Neural progenitor cell (in vitro differentiated cells): ENCODE measurements at regions not wholly inside any gene's neighbourhood (a gene's known extent, or its start where the extent isn't known, plus 50 kb on each side); places are given as distances from the start of the nearest gene placed in this dataset.

Experiments
- EZH2 ChIP-seq: fragments of 200-600 bp; sonication (generic); IDR thresholded peaks from 2 replicates; pipeline ENCODE4 v1.6.1; 2017; ENCODE audit warnings: antibody characterized with exemption, mild to moderate bottlenecking, moderate library complexity
- TF ChIP-seq, protein P1 (sequence below): fragments of 200-600 bp; sonication (generic); IDR thresholded peaks from 2 replicates; pipeline ENCODE4 v1.5.1; 2017; ENCODE audit warnings: antibody characterized with exemption, mild to moderate bottlenecking

DNA sequence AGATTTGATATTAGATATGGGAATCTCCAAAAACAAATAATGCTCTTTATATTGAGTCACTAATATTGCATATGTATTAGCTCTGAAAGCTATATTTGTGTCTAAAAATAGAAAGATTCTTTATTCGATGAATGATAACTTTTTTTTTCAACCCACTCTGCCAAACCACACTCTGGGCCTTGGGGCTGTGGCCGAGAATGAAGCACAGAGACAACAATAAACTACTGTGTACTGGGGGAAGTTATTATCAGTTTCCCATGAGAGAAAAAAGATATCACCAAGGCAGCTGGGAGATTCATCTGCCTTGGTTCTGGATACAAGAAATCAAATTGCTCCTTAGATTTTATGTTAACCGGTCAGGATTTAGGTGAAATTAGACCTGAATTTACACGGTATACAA is 762.2 kb downstream of the SUCLG1 start:
- TF ChIP-seq, protein P1, sequence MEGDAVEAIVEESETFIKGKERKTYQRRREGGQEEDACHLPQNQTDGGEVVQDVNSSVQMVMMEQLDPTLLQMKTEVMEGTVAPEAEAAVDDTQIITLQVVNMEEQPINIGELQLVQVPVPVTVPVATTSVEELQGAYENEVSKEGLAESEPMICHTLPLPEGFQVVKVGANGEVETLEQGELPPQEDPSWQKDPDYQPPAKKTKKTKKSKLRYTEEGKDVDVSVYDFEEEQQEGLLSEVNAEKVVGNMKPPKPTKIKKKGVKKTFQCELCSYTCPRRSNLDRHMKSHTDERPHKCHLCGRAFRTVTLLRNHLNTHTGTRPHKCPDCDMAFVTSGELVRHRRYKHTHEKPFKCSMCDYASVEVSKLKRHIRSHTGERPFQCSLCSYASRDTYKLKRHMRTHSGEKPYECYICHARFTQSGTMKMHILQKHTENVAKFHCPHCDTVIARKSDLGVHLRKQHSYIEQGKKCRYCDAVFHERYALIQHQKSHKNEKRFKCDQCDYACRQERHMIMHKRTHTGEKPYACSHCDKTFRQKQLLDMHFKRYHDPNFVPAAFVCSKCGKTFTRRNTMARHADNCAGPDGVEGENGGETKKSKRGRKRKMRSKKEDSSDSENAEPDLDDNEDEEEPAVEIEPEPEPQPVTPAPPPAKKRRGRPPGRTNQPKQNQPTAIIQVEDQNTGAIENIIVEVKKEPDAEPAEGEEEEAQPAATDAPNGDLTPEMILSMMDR = no peak
- TF ChIP-seq EZH2 = no peak
